ENCODE measurements at regions not wholly inside any gene's neighbourhood (a gene's known extent, or its start where the extent isn't known, plus 50 kb on each side); places are given as distances from the start of the nearest gene placed in this dataset.

DNA sequence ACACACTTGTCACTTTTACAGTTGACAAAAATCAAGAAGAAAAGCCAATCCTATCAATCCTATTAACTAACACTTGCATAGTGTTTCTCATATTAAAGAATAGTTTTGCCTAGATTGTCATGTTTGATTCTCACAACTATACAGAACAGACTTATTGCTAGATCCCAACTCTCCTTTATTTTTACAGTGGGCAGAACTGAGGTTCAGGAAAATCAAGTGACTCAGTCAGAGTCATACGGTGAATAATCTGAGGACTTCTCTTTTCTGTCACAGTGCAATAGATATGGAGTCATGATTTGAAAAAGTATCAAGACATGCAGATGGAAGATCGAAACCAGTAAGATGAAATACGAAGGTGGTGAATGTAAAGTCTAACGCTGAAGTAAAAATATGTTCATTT lies 195.1 kb upstream of the CITED2 start:
- TF ChIP-seq, protein P1, sequence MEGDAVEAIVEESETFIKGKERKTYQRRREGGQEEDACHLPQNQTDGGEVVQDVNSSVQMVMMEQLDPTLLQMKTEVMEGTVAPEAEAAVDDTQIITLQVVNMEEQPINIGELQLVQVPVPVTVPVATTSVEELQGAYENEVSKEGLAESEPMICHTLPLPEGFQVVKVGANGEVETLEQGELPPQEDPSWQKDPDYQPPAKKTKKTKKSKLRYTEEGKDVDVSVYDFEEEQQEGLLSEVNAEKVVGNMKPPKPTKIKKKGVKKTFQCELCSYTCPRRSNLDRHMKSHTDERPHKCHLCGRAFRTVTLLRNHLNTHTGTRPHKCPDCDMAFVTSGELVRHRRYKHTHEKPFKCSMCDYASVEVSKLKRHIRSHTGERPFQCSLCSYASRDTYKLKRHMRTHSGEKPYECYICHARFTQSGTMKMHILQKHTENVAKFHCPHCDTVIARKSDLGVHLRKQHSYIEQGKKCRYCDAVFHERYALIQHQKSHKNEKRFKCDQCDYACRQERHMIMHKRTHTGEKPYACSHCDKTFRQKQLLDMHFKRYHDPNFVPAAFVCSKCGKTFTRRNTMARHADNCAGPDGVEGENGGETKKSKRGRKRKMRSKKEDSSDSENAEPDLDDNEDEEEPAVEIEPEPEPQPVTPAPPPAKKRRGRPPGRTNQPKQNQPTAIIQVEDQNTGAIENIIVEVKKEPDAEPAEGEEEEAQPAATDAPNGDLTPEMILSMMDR (IDR thresholded peaks at IDR 0.05): no peak
- no peak for TF ChIP-seq ZFX (IDR thresholded peaks at IDR 0.05; ENCODE audit: borderline replicate concordance)
- no peak overlapping the region for H3K27ac ChIP-seq

DNA sequence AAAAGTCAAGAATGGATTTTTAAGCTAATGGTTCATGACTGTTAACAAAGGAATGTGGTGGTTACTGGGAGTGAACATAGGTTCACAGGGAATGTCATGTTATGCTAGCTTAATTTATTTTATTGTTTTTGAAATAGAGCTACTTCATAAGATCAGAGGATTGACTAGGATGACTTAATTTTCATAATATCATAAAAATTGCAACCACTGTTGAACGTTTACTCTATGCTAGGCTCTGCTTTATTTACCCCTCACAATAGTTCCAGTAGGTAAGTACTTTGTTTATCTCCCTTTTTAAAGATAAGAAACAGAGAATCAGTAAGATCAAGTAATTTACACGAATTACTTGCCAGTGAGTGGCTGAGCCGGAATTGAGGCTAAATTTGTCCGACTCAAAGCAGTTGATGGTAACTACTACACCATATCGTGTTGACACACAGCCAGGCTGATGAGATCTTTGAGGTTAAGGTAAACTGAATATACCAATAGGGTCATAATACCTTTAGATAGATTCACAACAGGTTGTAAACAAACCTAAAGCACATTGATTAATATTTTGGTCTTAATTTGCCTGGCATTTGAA lies 194.6 kb upstream of the CITED2 start:
- no peak for TF ChIP-seq ZFX (IDR thresholded peaks at IDR 0.05; ENCODE audit: borderline replicate concordance)
- TF ChIP-seq, protein P1 (IDR thresholded peaks at IDR 0.05): no peak
- H3K27ac ChIP-seq: no peak overlapping the region

DNA sequence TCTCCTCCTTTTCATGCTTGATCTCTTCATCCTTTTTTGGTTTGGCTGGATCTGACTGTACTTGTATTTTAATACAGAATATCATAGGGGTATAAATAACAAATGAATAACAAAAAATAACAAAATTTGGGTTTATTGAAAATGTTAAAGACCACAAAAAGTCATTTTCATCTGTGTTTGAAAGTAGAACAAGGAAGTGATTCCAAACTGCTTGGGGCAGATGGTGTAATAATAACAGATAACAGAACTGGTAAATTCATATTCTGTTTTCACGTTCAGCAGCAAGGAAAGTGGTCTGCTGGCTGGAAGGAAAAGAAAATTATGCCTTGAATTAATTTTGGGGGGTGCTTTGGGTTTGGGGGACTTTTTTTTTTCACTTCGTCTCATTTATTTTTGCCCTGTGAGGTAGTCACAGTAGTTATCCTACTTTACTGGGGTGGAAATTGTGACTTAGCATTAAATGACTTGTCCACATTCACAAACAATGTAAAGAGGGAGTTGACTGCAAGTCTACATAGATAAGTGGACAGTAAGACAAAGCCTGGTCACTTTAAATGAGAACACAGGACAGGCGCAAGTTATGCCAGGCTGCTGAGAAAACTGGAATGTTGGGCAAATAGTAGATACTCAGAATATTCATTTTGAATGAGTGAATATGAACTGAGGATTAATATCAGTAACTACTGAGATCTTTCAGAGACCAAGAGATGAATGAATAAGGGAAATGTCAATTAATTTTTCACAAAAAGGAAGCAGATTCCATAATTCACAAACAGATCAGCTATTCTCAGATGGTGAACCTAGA lies 193.9 kb upstream of the CITED2 start:
- TF ChIP-seq ZFX (IDR thresholded peaks at IDR 0.05; ENCODE audit: borderline replicate concordance): no peak
- TF ChIP-seq, protein P1 (IDR thresholded peaks at IDR 0.05): no peak
- H3K27ac ChIP-seq: no peak overlapping the region

DNA sequence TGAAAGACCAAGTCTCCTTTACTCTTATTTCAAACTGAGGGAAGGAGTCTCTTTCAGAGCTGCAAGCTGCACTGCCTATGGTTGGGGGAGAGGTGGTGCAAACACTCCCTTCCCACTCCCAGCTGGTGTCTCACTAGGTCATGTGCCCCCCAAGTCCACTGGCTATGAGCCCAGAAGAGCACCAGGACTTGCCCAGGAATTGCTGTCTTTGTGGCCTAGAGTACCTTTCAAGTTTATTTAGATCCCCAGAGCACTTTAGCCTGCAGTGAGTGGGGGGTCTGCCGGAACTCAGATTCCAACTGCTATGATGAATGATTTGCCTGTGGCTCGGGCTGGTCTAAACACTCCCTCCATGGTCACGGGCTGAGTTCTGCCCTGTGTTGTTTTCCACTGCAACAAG lies 192.6 kb upstream of the CITED2 start:
- no peak overlapping the region for H3K27ac ChIP-seq
- no peak for TF ChIP-seq ZFX (IDR thresholded peaks at IDR 0.05; ENCODE audit: borderline replicate concordance)
- TF ChIP-seq, protein P1 (IDR thresholded peaks at IDR 0.05): no peak

DNA sequence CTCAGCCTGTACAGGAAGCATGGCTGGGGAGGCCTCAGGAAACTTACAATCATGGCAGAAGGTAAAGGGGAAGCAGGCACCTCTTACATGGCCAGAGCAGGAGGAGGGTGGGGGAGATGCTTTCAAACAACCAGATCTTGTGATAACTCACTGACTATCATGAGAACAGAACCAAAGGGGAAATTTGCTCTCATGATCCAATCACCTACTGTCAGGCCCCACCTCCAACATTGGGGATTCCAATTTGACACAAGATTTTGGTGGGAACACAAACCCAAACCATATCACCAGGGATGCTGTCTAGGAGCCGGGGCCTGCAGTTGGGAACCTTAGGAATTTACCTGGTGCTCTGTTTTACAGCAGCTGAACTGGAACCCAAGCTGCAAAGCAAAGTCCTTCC lies 191.1 kb upstream of the CITED2 start:
- no peak overlapping the region for H3K27ac ChIP-seq
- no peak for TF ChIP-seq ZFX (IDR thresholded peaks at IDR 0.05; ENCODE audit: borderline replicate concordance)
- TF ChIP-seq, protein P1 (IDR thresholded peaks at IDR 0.05): no peak

DNA sequence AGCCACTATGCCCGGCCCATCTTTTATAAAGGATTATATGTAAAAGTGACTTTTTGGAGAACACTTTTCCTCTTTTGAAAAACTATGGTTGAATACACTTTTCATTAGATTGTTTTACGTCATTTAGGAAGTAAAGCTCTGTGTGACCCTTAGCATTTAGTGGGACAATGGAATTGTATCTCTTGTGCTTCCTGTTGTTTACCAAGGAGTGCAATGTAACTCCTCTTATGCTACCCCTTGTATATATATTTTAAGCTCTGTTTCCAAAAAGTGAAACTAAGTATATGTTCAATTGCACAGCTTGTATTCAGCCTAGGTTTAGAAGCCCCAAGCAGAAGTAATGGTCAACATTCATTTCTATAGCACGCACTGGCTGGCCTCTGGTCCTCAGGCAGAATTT lies 183.1 kb upstream of the CITED2 start:
- TF ChIP-seq, protein P1 (IDR thresholded peaks at IDR 0.05): no peak
- no peak for TF ChIP-seq ZFX (IDR thresholded peaks at IDR 0.05; ENCODE audit: borderline replicate concordance)
- no peak overlapping the region for H3K27ac ChIP-seq

DNA sequence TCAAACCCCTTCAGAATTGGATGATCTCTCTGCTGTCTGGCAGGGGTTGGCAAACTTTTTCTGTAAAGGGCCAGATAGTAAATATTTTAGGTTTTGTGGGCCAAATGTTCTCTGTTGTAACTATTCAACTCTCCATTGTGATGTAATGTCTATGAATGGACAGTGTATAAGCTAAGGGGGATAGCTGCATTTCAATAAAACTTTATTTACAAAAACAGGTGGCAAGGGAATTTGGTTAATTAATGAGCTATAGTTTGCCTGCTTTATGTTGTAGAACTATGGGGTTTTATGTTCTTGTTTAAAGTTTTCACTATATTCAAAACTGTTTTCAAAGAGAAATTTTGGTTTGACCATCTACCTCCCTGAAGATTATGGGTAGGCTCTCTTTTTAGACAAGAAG lies 182.1 kb upstream of the CITED2 start:
- TF ChIP-seq ZFX (IDR thresholded peaks at IDR 0.05; ENCODE audit: borderline replicate concordance): no peak
- TF ChIP-seq, protein P1 (IDR thresholded peaks at IDR 0.05): no peak
- H3K27ac ChIP-seq: no peak overlapping the region
